ENCODE measurements at regions not wholly inside any gene's neighbourhood (a gene's known extent, or its start where the extent isn't known, plus 50 kb on each side); places are given as distances from the start of the nearest gene placed in this dataset.

- no peak for DNase-seq (ENCODE audit: low spot score in 2 of 2)
- Histone ChIP-seq H3K4me1 (peaks cover 0 to 12% (median 0%) of the 10 kb centered on the region in 4 donors), H3K9me3 (no peaks in the 10 kb centered on the region), H3K36me3 (no peaks in the 10 kb centered on the region), H3K4me3 (no peak overlapping the region), H3K27ac (no peak overlapping the region), H3K27me3 (peaks cover 2 to 79% of the 10 kb centered on the region in 2 donors)
- WGBS, 2 donors: 66 to 70% methylated on average over 12 to 16 of the region's 16 CpGs
- TF ChIP-seq CTCF (IDR thresholded peaks at IDR 0.05) (no peak), EP300 (IDR thresholded peaks at IDR 0.05) (no peak), POLR2A (IDR thresholded peaks at IDR 0.05) (no peak)
Measured at GRCh38 chr5:176740131-176740701, 70.1 kb upstream of the UNC5A start.

- no peaks in the 10 kb centered on the region for H3K36me3 ChIP-seq
- H3K27me3 ChIP-seq: peaks cover 2 to 84% of the 10 kb centered on the region in 2 donors
- DNase-seq (ENCODE audit: low spot score in 2 of 2): no peak
- 78 to 79% methylated on average over 14 to 24 of the region's 24 CpGs for WGBS, 2 donors
- H3K9me3 ChIP-seq: no peaks in the 10 kb centered on the region
- no peak for TF ChIP-seq EP300 (IDR thresholded peaks at IDR 0.05)
- no peak for TF ChIP-seq CTCF (IDR thresholded peaks at IDR 0.05)
- no peak for TF ChIP-seq POLR2A (IDR thresholded peaks at IDR 0.05)
- H3K4me1 ChIP-seq: peaks cover 0 to 12% (median 0%) of the 10 kb centered on the region in 4 donors
- H3K4me3 ChIP-seq: no peak overlapping the region
- no peak overlapping the region for H3K27ac ChIP-seq
Measured at GRCh38 chr5:176740702-176741496, 69.5 kb upstream of the UNC5A start.

GRCh38 chr5:176741561-176742211 lies 68.7 kb upstream of the UNC5A start:
- Histone ChIP-seq H3K4me1 (peaks cover 0 to 12% (median 0%) of the 10 kb centered on the region in 4 donors), H3K4me3 (no peak overlapping the region), H3K27ac (no peak overlapping the region), H3K9me3 (no peaks in the 10 kb centered on the region), H3K36me3 (no peaks in the 10 kb centered on the region), H3K27me3 (peaks cover 2 to 84% of the 10 kb centered on the region in 2 donors)
- 62 to 70% methylated on average over 10 to 11 of the region's 11 CpGs for WGBS, 2 donors
- DNase-seq (ENCODE audit: low spot score in 2 of 2): no peak
- no peak for TF ChIP-seq POLR2A (IDR thresholded peaks at IDR 0.05)
- TF ChIP-seq CTCF (IDR thresholded peaks at IDR 0.05): no peak
- no peak for TF ChIP-seq EP300 (IDR thresholded peaks at IDR 0.05)

DNA sequence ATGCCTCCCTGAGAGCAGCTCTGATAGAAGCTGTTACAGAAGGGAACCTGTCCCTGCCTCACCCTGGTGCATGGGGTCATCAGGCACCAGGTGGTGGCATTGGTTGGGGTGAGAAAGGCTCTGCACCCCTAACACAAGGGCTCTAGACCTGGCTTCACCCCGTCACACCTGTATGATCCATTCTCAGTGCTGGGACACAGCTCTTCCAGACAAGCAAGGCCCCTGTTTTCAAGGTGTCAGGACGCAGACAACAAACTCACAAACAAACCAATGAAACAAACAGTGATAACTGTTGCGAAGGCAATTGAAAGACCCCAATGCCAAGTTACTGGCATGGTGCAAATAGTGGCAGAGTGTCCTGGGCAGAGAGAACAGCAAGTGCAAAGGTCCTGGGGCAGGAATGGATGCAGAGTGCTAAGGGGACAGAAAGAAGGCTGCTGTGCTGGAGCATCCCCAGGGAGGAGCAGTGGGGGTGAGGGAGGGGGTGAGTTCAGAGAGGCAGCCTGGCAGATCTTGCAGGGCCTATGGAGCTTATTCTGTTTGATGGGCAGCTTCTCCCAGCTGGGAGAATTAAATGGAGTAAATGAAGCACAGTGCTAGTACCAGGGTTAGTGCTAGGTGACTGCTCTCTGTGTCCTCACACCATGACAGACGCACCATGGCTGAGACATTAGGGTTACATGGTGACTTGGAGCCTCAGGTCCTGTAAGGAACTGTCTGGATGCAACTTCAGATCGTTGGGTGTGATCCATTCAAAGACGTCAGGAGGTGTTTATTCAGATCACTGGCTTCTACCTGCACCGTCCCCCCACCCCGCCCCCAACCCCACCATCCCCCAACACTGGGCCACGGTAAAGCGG lies 67.9 kb upstream of the UNC5A start:
- no peak overlapping the region for H3K4me3 ChIP-seq
- no peak for DNase-seq (ENCODE audit: low spot score in 2 of 2)
- no peak overlapping the region for H3K27ac ChIP-seq
- TF ChIP-seq POLR2A (IDR thresholded peaks at IDR 0.05) (no peak), EP300 (IDR thresholded peaks at IDR 0.05) (no peak), CTCF (IDR thresholded peaks at IDR 0.05) (no peak)
- no peaks in the 10 kb centered on the region for H3K36me3 ChIP-seq
- no peaks in the 10 kb centered on the region for H3K9me3 ChIP-seq
- WGBS, 2 donors: 47 to 54% methylated on average over 7 to 10 of the region's 10 CpGs
- H3K4me1 ChIP-seq: peaks cover 0 to 12% (median 0%) of the 10 kb centered on the region in 4 donors
- peaks cover 2 to 89% of the 10 kb centered on the region in 2 donors for H3K27me3 ChIP-seq

Measured in tibial nerve (tissue), 4 donors.